Hypothalamus (tissue), 51 donors: ENCODE measurements at regions not wholly inside any gene's neighbourhood (a gene's known extent, or its start where the extent isn't known, plus 50 kb on each side); places are given as distances from the start of the nearest gene placed in this dataset.
"Not testable (repeated sequence)": the region's sequence is repeated elsewhere in the genome, so short reads cannot be mapped to it uniquely, and the experiment has no call there.

Experiments used
- DNase-seq, 51 donors: peaks; one replicate each; lab custom pipeline; 2025; lab: John Stamatoyannopoulos, UW

DNA sequence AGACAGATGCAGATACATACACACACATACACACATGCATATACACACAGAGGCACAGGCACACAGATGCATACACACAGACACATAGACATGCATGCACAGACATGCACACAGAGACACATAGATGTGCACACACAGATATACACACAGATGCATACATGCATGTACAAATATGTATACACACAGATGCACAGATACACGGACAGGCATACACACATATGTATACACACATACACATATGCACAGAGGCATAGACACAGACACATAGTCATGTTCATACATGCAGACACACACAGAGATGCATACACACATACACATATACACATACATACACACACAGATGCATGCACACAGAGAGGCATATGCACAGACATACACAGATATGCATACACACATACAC is 437.3 kb upstream of the SMIM21 start:
- DNase-seq = no peak

DNA sequence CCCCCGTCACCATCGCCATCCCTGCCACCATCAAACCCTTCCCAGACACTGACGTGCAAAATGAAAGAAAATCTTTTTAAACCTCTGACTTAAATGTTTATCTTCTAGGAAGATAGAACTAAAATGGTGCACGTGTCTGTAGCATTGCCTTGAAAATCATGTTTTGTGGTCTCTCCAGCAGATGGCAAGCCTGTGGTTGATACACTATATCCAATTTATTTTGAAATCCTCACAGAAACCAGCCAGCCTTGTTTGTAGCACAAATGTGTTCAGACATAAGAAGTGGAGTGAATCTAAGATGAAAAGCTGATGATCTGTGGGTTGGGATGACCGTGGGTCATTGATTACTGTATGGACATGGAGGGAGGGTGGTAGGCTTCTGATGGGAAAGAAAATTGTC is 436.2 kb upstream of the SMIM21 start:
- DNase-seq = no peak

DNA sequence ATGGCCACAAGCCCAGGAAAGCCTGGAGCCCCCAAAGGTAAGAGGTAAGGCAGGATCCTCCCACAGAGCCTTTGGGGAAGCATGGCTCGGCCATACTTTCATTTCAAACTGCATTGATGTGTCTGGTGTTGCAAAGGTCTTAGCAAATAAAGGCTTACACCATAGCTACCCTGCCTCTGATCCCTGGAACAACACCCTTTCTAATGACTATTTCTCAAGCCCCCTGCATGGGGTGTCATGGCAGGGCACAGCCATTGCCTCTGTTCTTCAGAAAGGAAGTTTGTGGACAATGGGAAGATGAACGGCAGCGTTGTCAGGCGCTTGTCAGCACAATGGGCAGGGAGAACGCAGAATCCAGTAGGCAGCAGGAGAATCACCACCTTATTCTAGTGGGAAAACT is 435.0 kb upstream of the SMIM21 start:
- DNase-seq = no peak

DNA sequence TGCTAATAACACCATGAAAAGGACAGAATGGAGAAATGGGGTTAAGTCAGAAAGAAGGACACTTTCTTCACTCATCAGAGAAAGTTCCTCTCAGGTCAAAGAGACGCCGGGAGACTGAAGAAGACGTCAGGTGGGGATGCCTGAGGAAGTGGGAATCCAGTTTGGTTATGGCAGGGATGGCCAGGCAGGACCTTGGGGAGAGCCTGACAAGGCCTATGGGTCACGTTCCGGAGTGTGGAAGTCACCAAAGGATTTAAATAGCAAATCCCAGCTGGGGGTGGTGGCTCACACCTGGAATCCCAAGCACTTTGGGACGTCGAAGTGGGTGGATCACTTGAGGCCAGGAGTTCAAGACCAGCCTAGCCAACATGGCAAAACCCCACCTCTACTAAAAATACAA is 432.7 kb upstream of the SMIM21 start:
- DNase-seq = no peak

DNA sequence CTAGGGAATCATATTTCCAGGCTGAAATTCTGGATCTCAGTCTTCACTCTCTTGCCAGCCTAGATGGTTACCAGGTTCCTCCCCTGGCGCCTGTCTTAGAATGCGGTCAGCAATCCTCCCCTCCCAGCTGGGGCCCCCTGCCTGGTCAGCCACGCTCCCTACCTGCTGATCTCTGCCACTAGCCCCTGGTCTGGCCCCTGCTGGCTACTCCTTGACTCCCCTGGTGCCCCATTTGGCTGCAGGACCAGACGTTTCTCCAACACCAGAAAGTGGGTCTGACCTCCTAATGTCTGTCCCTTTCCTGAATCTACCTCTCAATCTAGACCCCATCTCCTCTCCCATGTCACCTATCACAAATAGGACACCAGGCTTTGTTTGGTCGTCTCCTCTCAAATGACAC is 432.0 kb upstream of the SMIM21 start:
- no peak for DNase-seq

DNA sequence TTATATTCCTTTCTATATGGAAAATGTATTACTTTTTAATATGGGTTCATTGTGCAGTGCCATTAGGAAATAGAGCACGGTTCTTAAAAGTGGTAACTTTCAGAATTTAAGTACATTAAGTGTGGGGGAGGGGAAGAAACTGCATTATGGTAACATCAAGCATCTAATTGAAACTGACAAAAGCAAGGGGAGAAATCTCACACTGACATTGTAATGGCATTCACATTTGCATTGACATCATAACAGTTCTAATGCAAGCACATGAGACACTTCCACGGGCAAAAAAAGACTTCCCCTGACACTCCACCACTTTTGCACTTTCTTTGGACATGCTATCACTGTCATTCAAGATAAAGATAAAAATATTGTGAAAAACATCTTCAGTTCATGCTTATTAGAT is 431.3 kb upstream of the SMIM21 start:
- DNase-seq = no peak

DNA sequence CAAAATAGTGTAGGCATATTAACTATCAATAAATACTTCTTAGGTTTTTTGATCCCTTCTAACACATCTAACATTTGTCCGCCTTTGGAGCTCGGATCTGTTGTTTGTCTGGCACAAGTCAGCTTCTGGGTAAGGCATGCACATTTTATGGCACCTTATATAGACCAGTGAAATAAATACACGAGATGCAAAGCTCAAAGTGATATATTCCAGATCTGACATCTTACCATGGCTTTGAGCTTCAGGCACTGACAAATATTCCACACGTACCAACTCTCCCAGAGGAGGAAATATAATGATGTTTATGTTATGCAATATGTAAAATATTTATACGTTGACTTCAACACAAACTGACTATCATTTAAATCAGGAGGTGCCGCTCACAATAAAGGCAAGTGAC is 430.1 kb upstream of the SMIM21 start:
- no peak for DNase-seq

DNA sequence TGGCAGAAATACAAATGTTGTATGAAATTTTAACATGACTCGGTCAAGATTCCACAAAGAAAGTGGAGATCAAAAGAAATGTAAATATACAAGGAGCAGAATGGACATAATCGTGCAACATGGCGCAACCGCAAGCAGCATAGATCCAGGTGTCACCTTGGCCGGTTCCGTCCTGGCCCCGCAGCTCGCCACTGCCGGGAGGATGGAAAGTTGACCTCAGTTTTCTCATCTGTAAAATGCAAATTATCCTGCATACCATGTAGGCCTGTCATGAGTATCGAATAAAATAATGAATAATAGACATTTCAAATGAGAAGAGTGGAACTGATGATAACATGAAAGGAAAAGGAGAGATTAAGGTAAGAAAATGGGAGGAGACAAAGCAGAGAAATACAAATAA is 427.3 kb upstream of the SMIM21 start:
- no peak for DNase-seq

DNA sequence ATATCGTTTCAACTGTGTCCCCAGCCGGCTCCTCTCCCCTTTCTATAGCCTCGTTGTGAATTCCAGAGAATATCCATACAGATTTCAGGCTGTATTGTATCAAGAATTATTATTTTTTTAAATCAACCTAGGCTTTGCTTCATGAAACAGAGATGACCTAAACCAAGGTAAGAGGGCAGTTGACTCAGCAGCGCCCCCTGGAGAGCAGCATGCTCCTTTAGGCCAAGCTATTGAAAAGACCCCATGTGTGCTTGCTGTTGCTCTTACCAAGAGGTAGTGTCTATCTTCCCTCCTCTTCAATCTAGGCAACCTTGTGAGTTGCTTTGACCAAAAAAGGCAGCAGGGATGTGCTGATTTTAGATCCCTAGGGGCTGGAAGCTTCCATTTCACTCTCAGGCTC is 426.7 kb upstream of the SMIM21 start:
- DNase-seq = no peak

DNA sequence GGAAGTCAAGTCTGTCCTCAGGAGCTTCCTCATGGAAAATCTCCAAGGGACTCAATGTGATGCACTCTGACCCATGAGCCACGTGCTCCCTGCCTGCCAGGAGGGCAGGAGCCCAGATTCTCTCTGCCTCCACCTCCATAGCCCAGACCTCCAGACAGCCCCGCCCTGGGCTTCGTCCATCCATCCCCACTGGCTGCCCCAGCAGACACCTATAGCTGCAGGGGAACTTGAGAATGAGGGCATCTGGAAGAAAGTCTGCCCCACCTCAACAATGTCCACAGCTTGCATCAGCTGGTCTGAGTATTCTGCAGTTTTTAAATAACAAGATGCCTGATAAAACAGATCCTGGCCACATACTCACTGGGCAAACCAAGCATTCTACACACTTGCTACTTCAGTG is 418.8 kb upstream of the SMIM21 start:
- no peak for DNase-seq

DNA sequence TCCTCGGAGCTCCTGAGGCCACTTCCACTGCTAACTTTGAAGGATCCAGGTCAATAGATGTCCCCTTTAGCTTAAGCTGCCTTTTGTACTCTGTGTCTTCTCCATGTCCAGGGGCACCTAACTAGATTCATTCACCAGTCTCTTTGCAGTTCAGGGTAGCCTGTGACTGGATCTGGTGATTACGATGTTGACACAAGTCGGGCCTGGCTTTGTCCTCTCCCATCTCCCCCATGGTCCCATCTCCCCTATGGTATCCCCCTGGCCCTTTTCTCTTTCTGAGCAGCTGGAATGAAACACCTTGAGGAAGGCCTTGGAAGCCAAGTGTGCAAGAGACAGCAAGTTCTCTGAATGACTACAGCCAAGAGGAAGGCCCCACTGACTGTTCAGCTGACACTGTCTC is 417.9 kb upstream of the SMIM21 start:
- no peak for DNase-seq

DNA sequence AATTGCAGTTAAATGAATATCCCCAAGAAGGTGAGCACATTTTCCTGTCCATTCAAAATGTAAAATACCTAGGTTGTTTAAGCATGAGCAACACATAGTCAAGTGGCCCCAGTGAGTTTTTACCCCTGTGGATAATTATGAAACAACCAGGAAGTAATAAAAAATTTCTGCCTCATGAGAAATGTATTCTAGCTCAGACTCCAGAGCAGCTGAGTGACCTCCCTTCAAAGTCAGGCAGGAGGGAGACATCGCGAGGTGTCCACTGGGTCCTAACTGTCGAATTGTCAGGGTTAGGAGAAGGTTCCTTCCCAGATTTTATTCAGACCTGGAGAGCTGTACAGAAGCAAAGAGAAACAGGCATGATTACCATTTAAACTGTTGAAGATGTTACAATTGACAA is 416.6 kb upstream of the SMIM21 start:
- no peak for DNase-seq

DNA sequence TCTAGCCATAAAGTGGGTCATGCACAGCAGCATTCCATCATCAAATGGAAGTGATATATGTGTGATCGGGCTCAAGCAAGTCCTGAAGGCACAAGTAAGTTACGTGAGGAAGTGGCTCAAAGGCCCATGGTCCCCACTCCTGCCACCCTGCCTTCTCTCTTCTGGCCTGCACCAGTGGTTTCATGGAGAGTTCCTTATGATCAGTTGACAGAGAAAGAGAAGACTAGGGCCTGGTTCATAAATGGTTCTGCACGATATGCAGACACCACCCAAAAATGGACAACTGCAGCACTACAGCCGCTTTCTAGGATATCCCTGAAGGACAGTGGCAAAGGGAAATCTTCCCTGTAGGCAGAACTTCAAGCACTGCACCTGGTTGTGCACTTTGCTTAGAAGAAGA is 412.6 kb upstream of the SMIM21 start:
- no peak for DNase-seq

DNA sequence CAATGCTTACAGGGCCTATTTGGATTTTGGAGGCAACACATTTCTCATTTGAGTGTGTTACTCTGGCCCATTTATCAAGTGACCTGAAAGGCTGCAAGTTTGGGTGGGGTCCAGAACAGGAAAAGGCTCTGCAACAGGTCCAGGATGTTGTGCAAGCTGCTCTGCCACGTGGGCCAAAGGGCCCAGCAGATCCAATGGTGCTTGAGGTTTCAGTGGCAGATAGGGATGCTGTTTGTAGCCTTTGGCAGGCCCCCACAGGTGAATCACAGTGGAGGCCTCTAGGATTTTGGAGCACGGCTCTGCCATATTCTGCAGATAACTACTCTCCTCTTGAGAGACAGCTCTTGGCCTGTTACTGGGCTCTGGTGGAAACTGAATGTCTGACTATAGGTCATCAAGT is 412.2 kb upstream of the SMIM21 start:
- DNase-seq = not testable (repeated sequence)

DNA sequence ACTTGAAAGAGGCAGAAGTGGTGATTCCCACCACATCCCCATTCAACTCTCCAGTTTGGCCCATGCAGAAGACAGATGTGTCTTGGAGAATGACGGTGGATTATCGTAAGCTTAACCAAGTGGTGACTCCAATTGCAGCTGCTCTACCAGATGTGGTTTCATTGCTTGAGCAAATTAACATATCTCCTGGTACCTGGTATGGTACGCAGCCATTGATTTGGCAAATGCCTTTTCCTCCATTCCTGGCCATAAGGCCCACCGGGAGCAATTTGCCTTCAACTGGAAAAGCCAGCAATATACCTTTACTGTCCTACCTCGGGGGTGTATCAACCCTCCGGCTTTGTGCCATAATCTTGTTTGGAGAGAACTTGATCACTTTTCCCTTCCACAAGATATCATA is 411.5 kb upstream of the SMIM21 start:
- DNase-seq = no peak

DNA sequence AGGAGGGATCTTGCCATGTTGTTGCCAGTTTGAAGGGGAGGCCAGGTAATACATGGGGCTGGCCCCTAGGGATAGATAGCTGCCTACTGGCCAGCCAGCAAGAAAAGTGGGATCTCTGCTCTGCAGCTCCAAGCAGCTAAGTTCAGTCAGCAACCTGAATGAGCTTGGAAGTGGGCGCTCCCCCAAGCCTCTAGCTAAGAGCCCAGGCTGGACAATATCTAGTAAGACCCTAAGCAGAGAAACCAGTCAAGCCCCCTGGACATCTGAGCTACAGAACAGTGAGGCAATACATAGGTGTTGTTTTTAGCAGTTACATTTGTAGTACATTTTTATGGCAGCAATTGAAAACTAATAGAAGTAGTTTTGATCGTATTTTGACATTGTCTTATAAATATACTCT is 409.8 kb upstream of the SMIM21 start:
- DNase-seq = no peak

DNA sequence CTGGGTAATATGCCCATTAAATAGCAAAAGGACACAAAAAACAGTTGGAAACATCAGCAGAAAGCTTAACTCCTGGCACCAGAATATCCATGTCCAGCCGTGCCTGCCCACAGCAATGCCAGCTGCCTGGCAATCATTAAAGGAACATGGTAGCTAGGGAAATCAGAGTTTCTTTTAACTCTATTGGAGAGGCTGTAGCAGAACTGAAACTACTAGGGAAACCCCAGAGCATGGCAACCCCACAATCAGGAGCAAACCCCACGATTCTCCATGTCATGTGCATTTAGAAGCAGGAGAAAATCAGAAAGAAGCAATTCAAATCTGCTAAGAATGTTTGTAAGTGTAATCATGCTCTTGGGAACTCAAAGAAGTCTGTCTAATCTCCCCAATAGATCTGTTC is 409.0 kb upstream of the SMIM21 start:
- no peak for DNase-seq

DNA sequence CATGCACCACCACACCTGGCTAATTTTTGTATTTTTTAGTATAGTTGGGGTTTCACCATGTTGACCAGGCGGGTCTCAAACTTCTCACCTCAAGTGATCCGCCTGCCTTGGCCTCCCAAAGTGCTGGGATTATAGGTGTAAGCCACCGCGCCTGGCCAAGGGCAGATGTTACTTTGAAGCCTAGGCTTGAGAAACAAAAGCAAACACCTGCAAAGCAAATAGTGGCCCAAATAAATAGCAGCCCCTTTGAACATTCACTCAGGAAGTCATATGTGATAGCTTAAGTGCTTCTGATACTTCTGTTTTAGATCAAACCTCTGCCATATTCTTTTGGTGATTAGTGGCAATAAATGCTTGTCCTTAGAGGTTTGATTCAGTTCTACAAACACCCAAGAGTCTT is 404.5 kb upstream of the SMIM21 start:
- no peak for DNase-seq

DNA sequence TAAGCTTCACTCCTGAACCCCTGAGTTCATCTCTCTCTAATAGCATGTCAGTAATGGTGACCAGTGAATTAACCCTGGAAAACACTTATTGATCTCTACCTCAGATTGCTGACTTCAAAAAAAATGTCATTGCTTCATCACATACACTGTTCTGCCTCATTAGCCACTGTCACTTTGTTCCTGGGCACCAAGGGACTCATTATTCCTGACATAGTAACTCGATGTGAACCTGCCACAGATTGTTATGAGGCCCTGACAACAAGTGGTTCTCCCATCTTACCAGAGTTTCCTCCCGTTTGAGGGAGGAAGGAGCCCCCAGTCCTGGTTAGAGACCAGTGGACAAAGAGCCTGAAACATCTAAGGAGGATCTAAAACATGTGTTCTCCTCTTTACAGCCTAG is 403.3 kb upstream of the SMIM21 start:
- no peak for DNase-seq

DNA sequence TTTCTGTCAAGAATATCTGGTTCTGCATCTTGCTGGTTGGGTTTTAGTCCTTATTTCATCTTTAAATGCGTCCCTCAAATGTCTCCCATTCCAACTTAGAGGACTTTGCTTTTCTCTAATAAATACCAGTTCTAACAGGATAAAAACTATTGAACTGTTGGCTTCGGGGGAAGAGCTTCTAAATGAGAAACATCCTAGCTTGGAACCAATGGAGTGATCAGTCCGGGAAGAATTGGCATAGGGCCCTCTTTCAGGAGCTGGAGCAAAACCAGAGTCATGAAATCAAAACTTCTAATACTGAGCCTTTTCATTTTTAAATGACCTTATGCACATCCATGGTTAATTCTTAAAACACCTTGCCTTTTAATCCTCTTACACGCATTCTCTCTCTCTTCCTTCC is 401.6 kb upstream of the SMIM21 start:
- DNase-seq = no peak

DNA sequence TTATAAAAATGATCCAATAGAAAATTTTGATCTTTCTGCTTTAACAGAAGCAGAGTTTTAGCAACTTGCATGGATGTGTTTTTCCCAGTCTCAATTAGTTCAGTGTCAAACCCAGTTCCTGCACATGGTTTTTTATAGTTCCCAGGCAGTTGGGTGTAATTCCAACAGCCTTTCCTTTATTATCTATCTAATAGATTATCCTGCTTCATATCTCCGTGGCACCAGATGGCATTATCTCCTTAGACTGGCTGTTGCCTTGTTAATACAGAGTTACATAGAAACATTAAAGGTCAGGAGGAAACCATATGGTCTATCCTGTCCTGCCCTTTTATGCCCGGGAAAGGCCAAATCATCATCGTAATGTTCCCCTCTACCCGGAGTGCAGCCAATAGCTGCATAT is 400.9 kb upstream of the SMIM21 start:
- DNase-seq = no peak

DNA sequence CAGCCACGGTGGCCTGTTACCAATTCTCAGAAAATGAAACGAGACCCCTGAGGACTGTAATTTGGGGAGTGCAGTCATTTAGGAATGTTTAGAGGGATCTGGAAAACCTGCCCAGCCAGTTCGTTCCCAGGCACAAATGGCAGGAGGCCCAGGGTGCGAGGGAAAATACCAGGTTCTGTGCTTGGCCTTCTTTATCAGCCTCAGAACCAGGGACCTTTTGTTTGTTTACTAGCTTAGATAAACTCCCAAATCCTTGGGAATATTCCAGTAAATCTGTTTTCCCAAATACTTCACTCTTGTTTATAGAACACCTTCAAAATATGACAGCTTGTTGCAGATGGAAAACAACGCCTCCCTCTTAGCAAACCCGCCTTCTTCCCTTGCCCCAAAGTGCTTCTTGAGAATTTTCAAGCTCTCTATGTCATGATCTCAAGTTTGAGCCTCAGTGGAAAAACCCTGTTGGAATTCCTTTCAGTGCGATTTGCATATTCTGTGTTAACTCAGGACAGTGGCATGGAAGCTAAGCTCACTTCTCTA is 400.3 kb upstream of the SMIM21 start:
- DNase-seq = no peak

DNA sequence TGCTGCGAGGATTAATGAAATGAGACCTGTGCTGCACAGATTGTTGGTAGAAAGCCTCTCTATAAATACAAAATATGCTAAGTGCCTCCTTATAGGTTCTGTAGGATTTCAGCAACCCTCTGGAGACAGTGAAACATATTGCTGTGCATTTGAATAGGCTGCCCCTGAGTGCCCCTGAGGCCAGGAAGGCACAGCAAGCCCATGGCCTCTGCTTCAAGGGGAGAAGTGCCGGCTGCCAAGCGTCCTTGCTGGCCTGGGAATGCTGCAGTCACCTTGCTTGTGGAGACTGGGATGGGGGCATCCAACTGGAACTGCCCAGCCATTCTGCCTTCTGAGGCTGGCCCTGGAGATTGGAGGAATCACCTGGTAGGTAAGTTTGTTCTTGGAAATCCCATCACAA is 397.2 kb upstream of the SMIM21 start:
- DNase-seq = no peak

DNA sequence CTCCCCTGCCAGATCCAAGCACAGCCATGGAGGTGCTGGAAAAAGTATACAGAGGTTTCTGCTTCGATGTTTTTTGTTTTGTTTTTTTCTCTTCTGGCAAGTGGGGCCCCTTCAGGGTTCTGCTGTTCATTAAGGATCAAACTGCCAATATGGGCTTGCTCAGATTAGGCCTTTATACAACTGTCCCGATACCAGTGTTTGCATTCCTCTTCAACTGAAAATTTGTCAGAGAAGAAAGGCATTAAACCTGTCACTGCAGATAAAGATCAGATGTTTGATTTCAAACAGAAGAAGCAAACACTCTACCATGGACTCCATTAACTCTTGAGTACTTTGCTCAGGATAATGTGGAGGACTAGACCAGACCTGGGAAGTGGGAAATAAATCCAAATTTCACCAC is 396.0 kb upstream of the SMIM21 start:
- no peak for DNase-seq
